A549 (cell line): ENCODE measurements at regions not wholly inside any gene's neighbourhood (a gene's known extent, or its start where the extent isn't known, plus 50 kb on each side); places are given as distances from the start of the nearest gene placed in this dataset.

Experiments
- ATAC-seq, 2 experiments: fragments of 200-7000 bp in 1 of 2; fragments of >200 bp in 1 of 2; cut with Nextera tagmentation in 1 of 2; cut with Tn5 transposase in 1 of 2; 3 replicates each; pipeline versions ENCODE4 v1.8.0 to v1.9.1; 2018 to 2020; ENCODE audit warnings: mild to moderate bottlenecking in 1 of 2, moderate library complexity in 1 of 2
- CTCF ChIA-PET: fragments of 300-600 bp; sonication (Branson Sonifier 250); formaldehyde crosslinking; extraction: SDS; loops from one replicate; lab custom pipeline; 2021; ENCODE audit warnings: antibody characterized with exemption, inconsistent platforms; lab: Yijun Ruan, JAX
- POLR2A ChIA-PET: fragments of 350-600 bp; formaldehyde crosslinking; extraction: SDS; loops from one replicate; lab custom pipeline; 2021; ENCODE audit warnings: antibody characterized with exemption, inconsistent platforms; lab: Yijun Ruan, JAX
- DNase-seq, 2 experiments: peaks; one replicate each; pipeline versions ENCODE4 v3.0.0 to v3.0.0-alpha.2; 2011 to 2016; ENCODE audit warnings: low read depth in 1 of 2, low spot score in 1 of 2
- FAIRE-seq: peaks from 2 replicates; lab custom pipeline; 2011; peaks lifted over from hg19 to GRCh38; lab: Jason Lieb, UNC
- H3K27ac ChIP-seq, 2 experiments: fragments of >200 bp; sonication (Bioruptor Twin); formaldehyde crosslinking; 3 replicates each; pipeline ENCODE4 v1.5.1; 2016 to 2017
- H3K4me1 ChIP-seq: fragments of >200 bp; sonication (Bioruptor Twin); formaldehyde crosslinking; 3 replicates; pipeline ENCODE4 v1.6.1; 2016
- H3K4me2 ChIP-seq: fragments of >200 bp; sonication (Bioruptor Twin); formaldehyde crosslinking; 3 replicates; pipeline ENCODE4 v1.6.1; 2016
- H3K4me3 ChIP-seq: fragments of >200 bp; sonication (Bioruptor Twin); formaldehyde crosslinking; 3 replicates; pipeline ENCODE4 v1.5.1; 2016
- H3K9me3 ChIP-seq: fragments of >200 bp; sonication (Bioruptor Twin); formaldehyde crosslinking; 3 replicates; pipeline ENCODE4 v1.6.1; 2016
- BHLHE40 ChIP-seq: IDR thresholded peaks from 2 replicates; pipeline ENCODE4 v1.6.1; 2012; ENCODE audit warnings: low read depth, low read length, inconsistent platforms
- CBX8 ChIP-seq: fragments of 200-600 bp; sonication (generic); IDR thresholded peaks from 2 replicates; pipeline ENCODE4 v1.6.1; 2016
- CEBPB ChIP-seq, 2 experiments: fragments of >200 bp in 1 of 2; sonication (Bioruptor Twin) in 1 of 2; formaldehyde crosslinking in 1 of 2; IDR thresholded peaks; 2 replicates each; pipeline ENCODE4 v1.6.1; 2012 to 2016
- CHD2 ChIP-seq: fragments of 150-350 bp; IDR thresholded peaks from 2 replicates; pipeline ENCODE4 v1.6.1; 2014; ENCODE audit warnings: low read length; ENCODE audit not compliant: partially characterized antibody
- CHD4 ChIP-seq: fragments of 200-600 bp; sonication (generic); IDR thresholded peaks from 2 replicates; pipeline ENCODE4 v1.6.1; 2016; ENCODE audit warnings: antibody characterized with exemption, mild to moderate bottlenecking, borderline replicate concordance
- EP300 ChIP-seq, 2 experiments: fragments of >200 bp; sonication (Bioruptor Twin); formaldehyde crosslinking; IDR thresholded peaks; 2 replicates in 1 of 2; 3 replicates in 1 of 2; pipeline ENCODE4 v1.6.1; 2016 to 2017
- ESRRA ChIP-seq: fragments of 150-350 bp; IDR thresholded peaks from 2 replicates; pipeline ENCODE4 v1.6.1; 2014; ENCODE audit warnings: mild to moderate bottlenecking, low read length, borderline replicate concordance
- FOXS1 ChIP-seq: fragments of 250-450 bp; sonication (Bioruptor Pico); IDR thresholded peaks from 2 replicates; pipeline ENCODE4 v1.5.0; 2020; ENCODE audit warnings: mild to moderate bottlenecking, moderate library complexity
- GATA3 ChIP-seq: IDR thresholded peaks from 2 replicates; pipeline ENCODE4 v1.6.1; 2012; ENCODE audit warnings: borderline replicate concordance
- HDAC2 ChIP-seq: fragments of 200-600 bp; sonication (generic); IDR thresholded peaks from 2 replicates; pipeline ENCODE4 v1.6.1; 2016
- HOXA7 ChIP-seq: fragments of 250-450 bp; sonication (Bioruptor Pico); IDR thresholded peaks from 2 replicates; pipeline ENCODE4 v1.5.0; 2020; ENCODE audit warnings: mild to moderate bottlenecking, moderate library complexity
- HOXB5 ChIP-seq: fragments of 250-450 bp; sonication (Bioruptor Pico); IDR thresholded peaks from 2 replicates; pipeline ENCODE4 v1.5.0; 2020; ENCODE audit warnings: mild to moderate bottlenecking, moderate library complexity
- JUNB ChIP-seq: fragments of >200 bp; sonication (Bioruptor Twin); formaldehyde crosslinking; IDR thresholded peaks from 2 replicates; pipeline ENCODE4 v1.6.1; 2016
- MAFK ChIP-seq: fragments of 450-650 bp; IDR thresholded peaks from 2 replicates; pipeline ENCODE4 v1.6.1; 2014; ENCODE audit not compliant: partially characterized antibody
- MAZ ChIP-seq: fragments of 150-350 bp; IDR thresholded peaks from 2 replicates; pipeline ENCODE4 v1.6.1; 2014; ENCODE audit warnings: antibody characterized with exemption, low read depth, low read length, borderline replicate concordance
- NPAS2 ChIP-seq: fragments of 250-450 bp; sonication (Bioruptor Pico); IDR thresholded peaks from 2 replicates; pipeline ENCODE4 v1.8.0; 2022; ENCODE audit warnings: mild to moderate bottlenecking, moderate library complexity, borderline replicate concordance
- PBX3 ChIP-seq: IDR thresholded peaks from 2 replicates; pipeline ENCODE4 v1.6.1; 2012
- POLR2A ChIP-seq: IDR thresholded peaks from 2 replicates; pipeline ENCODE4 v1.6.1; 2012; ENCODE audit warnings: mild to moderate bottlenecking, low read length
- RAD21 ChIP-seq, 2 experiments: fragments of >200 bp in 1 of 2; sonication (Bioruptor Twin) in 1 of 2; formaldehyde crosslinking in 1 of 2; IDR thresholded peaks in 1 of 2; conservative IDR thresholded peaks in 1 of 2; 2 replicates in 1 of 2; 3 replicates in 1 of 2; pipeline ENCODE4 v1.6.1; 2012 to 2018; ENCODE audit warnings: inconsistent platforms in 1 of 2
- RCOR1 ChIP-seq: fragments of 150-350 bp; IDR thresholded peaks from 2 replicates; pipeline ENCODE4 v1.6.1; 2014; ENCODE audit warnings: antibody characterized with exemption, low read length, low read depth
- SMC3 ChIP-seq: fragments of >200 bp; sonication (Bioruptor Twin); formaldehyde crosslinking; IDR thresholded peaks from 3 replicates; pipeline ENCODE4 v1.6.1; 2018; ENCODE audit warnings: inconsistent platforms
- ZNF302 ChIP-seq: fragments of 250-450 bp; sonication (Bioruptor Pico); IDR thresholded peaks from 2 replicates; pipeline ENCODE4 v1.9.0; 2021; ENCODE audit warnings: inconsistent platforms, mild to moderate bottlenecking, moderate library complexity
- ZSCAN20 ChIP-seq: fragments of 250-450 bp; sonication (Bioruptor Pico); IDR thresholded peaks from 2 replicates; pipeline ENCODE4 v1.8.0; 2022; ENCODE audit warnings: mild to moderate bottlenecking, moderate library complexity
- WGBS: methylation state at CpG from one replicate; pipeline ENCODE4 v1.1.6; 2017; ENCODE audit errors: missing lambda C conversion rate; 5-methylcytosine and 5-hydroxymethylcytosine counted together
- TF ChIP-seq, protein P1 (sequence below): fragments of >200 bp; sonication (Bioruptor Twin); formaldehyde crosslinking; IDR thresholded peaks from 3 replicates; pipeline ENCODE4 v1.5.1; 2016
- TF ChIP-seq, protein P2 (sequence below): IDR thresholded peaks from 2 replicates; pipeline ENCODE4 v1.6.1; 2012
- TF ChIP-seq, protein P3 (sequence below): fragments of 250-450 bp; sonication (Bioruptor Pico); IDR thresholded peaks from 2 replicates; pipeline ENCODE4 v1.5.0; 2021; ENCODE audit warnings: mild to moderate bottlenecking, moderate library complexity, borderline replicate concordance
- TF ChIP-seq, protein P4 (sequence below): fragments of 250-450 bp; sonication (Bioruptor Pico); IDR thresholded peaks from 2 replicates; pipeline ENCODE4 v1.5.0; 2020; ENCODE audit warnings: low read depth, mild to moderate bottlenecking, moderate library complexity

GRCh38 chr4:114115526-114115925 is 136.1 kb upstream of the ARSJ start:
- Histone ChIP-seq H3K27ac (no peak overlapping the region), H3K4me1 (no peaks in the 10 kb centered on the region), H3K4me3 (no peak overlapping the region), H3K9me3 (no peaks in the 10 kb centered on the region), H3K4me2 (no peak overlapping the region)
- CTCF ChIA-PET = no interaction called here
- WGBS = 90% methylated on average over 2 of the region's 2 CpGs
- DNase-seq = no peak
- no peak for FAIRE-seq
- no peak for ATAC-seq
- POLR2A ChIA-PET = no interaction called here
- TF ChIP-seq CHD2 = no peak
- no peak for TF ChIP-seq CEBPB (IDR thresholded peaks at IDR 0.05)
- no peak for TF ChIP-seq BHLHE40
- TF ChIP-seq SMC3 = no peak
- TF ChIP-seq ZSCAN20 (CRISPR knock-in tag) = no peak
- no peak for TF ChIP-seq POLR2A
- no peak for TF ChIP-seq CHD4
- no peak for TF ChIP-seq HOXA7 (CRISPR knock-in tag)
- TF ChIP-seq, protein P1, sequence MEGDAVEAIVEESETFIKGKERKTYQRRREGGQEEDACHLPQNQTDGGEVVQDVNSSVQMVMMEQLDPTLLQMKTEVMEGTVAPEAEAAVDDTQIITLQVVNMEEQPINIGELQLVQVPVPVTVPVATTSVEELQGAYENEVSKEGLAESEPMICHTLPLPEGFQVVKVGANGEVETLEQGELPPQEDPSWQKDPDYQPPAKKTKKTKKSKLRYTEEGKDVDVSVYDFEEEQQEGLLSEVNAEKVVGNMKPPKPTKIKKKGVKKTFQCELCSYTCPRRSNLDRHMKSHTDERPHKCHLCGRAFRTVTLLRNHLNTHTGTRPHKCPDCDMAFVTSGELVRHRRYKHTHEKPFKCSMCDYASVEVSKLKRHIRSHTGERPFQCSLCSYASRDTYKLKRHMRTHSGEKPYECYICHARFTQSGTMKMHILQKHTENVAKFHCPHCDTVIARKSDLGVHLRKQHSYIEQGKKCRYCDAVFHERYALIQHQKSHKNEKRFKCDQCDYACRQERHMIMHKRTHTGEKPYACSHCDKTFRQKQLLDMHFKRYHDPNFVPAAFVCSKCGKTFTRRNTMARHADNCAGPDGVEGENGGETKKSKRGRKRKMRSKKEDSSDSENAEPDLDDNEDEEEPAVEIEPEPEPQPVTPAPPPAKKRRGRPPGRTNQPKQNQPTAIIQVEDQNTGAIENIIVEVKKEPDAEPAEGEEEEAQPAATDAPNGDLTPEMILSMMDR = no peak
- TF ChIP-seq ZNF302 (CRISPR knock-in tag) = no peak

GRCh38 chr4:114116861-114117260 is 137.4 kb upstream of the ARSJ start:
- no peak overlapping the region for H3K4me2 ChIP-seq
- H3K27ac ChIP-seq = no peak overlapping the region
- no peaks in the 10 kb centered on the region for H3K9me3 ChIP-seq
- TF ChIP-seq JUNB = no peak
- no peak for TF ChIP-seq CEBPB (IDR thresholded peaks at IDR 0.05)
- TF ChIP-seq HOXB5 (CRISPR knock-in tag) = no peak
- TF ChIP-seq, protein P1 = no peak
- no peak for TF ChIP-seq FOXS1 (CRISPR knock-in tag)
- TF ChIP-seq, protein P2, sequence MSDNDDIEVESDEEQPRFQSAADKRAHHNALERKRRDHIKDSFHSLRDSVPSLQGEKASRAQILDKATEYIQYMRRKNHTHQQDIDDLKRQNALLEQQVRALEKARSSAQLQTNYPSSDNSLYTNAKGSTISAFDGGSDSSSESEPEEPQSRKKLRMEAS = no peak
- TF ChIP-seq, protein P3, sequence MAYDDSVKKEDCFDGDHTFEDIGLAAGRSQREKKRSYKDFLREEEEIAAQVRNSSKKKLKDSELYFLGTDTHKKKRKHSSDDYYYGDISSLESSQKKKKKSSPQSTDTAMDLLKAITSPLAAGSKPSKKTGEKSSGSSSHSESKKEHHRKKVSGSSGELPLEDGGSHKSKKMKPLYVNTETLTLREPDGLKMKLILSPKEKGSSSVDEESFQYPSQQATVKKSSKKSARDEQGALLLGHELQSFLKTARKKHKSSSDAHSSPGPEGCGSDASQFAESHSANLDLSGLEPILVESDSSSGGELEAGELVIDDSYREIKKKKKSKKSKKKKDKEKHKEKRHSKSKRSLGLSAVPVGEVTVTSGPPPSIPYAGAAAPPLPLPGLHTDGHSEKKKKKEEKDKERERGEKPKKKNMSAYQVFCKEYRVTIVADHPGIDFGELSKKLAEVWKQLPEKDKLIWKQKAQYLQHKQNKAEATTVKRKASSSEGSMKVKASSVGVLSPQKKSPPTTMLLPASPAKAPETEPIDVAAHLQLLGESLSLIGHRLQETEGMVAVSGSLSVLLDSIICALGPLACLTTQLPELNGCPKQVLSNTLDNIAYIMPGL (CRISPR knock-in tag) = no peak
- TF ChIP-seq RAD21 (conservative IDR thresholded peaks at IDR 0.05 in 1 of 2, IDR thresholded peaks at IDR 0.05 in 1 of 2) = no peak
- no peak for TF ChIP-seq PBX3
- TF ChIP-seq MAZ = no peak
- no peak for TF ChIP-seq RCOR1
- TF ChIP-seq ZNF302 (CRISPR knock-in tag) = no peak
- TF ChIP-seq EP300 (IDR thresholded peaks at IDR 0.05) = no peak
- no peak for TF ChIP-seq NPAS2 (CRISPR knock-in tag)
- no peak for TF ChIP-seq MAFK
- TF ChIP-seq CBX8 = no peak
- no peak for TF ChIP-seq HDAC2
- TF ChIP-seq, protein P4, sequence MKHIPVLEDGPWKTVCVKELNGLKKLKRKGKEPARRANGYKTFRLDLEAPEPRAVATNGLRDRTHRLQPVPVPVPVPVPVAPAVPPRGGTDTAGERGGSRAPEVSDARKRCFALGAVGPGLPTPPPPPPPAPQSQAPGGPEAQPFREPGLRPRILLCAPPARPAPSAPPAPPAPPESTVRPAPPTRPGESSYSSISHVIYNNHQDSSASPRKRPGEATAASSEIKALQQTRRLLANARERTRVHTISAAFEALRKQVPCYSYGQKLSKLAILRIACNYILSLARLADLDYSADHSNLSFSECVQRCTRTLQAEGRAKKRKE (CRISPR knock-in tag) = no peak
- TF ChIP-seq GATA3 = no peak
- TF ChIP-seq ESRRA = no peak
- TF ChIP-seq, all 56 proteins: peak for 0
- no peak for DNase-seq
- no peaks in the 10 kb centered on the region for H3K4me1 ChIP-seq
- ATAC-seq = no peak
- 75% methylated on average over 2 of the region's 2 CpGs for WGBS
- POLR2A ChIA-PET = no interaction called here
- FAIRE-seq = no peak
- CTCF ChIA-PET = interaction anchor here (1.1 kb wide), 1 partner anchor 46 kb away, joined by 4 read pairs; no protein-coding TSS in a partner anchor
- no peak overlapping the region for H3K4me3 ChIP-seq
